Esophagus squamous epithelium (tissue), 4 donors: ENCODE measurements at regions not wholly inside any gene's neighbourhood (a gene's known extent, or its start where the extent isn't known, plus 50 kb on each side); places are given as distances from the start of the nearest gene placed in this dataset.

Experiments
- CTCF ChIP-seq, 6 experiments: fragments of 450-650 bp in 4 of 6; fragments of 200-600 bp in 2 of 6; sonication (generic) in 2 of 6; IDR thresholded peaks; one replicate each; pipeline ENCODE4 v1.5.1; 2016 to 2019; ENCODE audit warnings: antibody characterized with exemption in 6 of 6, mild to moderate bottlenecking in 4 of 6, moderate library complexity in 4 of 6
- POLR2A ChIP-seq, 4 donors: fragments of 450-650 bp; IDR thresholded peaks; one replicate each; pipeline ENCODE4 v1.6.1; 2017; ENCODE audit warnings: antibody characterized with exemption in 4 of 4, mild to moderate bottlenecking in 4 of 4, moderate library complexity in 3 of 4

DNA sequence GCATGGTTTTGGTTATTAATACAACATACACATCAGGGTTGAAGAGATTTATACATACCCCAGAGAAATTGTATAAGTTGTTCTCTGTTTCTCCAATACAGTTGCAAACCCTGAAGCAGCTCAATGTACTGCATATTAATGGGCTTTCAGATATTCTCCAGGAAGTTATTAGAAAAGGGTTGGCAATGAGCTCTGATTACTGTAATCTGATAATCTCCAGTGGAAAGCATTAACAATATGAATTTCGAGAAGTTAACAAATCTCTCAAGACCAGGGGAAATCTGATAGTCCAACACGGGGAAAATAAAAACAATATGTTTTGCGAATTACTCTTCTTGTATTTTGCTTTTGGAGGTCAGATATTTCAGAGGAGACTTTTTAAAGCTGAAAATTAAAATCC, 950.1 kb downstream of the TBL1XR1 start:
- no peak for TF ChIP-seq CTCF (IDR thresholded peaks at IDR 0.05)
- TF ChIP-seq POLR2A (IDR thresholded peaks at IDR 0.05), result no peak
